Medulla oblongata (tissue), 1 donor: ENCODE measurements at regions not wholly inside any gene's neighbourhood (a gene's known extent, or its start where the extent isn't known, plus 50 kb on each side); places are given as distances from the start of the nearest gene placed in this dataset.
"Not testable (repeated sequence)": the region's sequence is repeated elsewhere in the genome, so short reads cannot be mapped to it uniquely, and the experiment has no call there.

ENCODE experiments used
- DNase-seq: peaks from one replicate; pipeline ENCODE4 v3.0.0-alpha.2; 2015; ENCODE audit errors: extremely low spot score

DNA sequence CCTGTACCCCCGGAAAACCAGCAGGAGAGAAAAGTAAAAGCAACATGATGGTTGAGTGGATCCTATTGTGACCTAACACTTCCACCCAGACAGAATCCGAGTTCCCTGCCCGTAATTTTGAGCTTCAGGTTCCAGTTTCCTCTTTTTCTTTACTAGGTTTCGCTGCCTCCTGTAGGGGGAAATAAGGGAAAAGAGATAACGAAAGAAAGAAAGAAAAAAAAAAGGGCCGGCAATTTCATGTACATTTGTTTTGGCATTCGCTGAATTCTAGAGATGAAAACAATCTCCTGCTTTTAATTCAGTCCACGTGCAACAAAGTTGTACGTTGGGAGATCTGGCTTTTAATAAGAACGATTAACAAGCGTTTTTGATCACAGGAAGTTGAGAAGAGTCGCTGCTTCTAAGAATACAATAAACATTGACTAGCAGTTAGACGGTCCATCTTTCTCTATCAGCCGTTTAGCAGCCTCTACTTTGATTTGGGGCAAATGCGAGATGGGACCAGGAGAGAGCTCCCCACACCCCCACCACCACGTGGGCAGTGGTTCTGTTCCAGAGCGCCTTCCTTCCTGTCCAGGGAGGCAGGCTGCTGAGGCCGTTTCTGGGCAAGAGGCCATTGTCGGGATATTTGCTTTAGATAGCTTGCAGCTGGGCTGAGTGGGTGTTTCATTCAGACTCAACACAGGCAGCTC, 155.9 kb upstream of the RUNX1 start:
- peak; percentile 75 for DNase-seq

DNA sequence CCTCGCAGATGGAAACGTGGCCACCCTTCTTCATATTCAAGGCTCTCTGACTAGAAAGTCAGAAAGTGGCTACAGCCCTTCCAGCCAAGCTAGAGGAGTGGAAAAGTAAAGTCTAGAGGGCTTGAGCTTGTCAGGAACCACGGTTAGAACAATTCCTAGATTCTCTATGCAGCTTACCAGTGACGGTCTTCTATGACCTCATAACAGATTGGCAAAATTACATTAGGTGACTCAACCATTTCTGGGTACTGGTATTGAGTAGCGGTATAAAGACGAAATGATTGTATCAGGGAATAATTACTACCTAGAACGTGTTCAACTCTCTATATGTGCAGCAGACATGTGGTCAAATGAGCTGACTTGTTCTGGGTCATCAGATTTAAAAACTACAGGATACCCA, 155.0 kb upstream of the RUNX1 start:
- no peak for DNase-seq

DNA sequence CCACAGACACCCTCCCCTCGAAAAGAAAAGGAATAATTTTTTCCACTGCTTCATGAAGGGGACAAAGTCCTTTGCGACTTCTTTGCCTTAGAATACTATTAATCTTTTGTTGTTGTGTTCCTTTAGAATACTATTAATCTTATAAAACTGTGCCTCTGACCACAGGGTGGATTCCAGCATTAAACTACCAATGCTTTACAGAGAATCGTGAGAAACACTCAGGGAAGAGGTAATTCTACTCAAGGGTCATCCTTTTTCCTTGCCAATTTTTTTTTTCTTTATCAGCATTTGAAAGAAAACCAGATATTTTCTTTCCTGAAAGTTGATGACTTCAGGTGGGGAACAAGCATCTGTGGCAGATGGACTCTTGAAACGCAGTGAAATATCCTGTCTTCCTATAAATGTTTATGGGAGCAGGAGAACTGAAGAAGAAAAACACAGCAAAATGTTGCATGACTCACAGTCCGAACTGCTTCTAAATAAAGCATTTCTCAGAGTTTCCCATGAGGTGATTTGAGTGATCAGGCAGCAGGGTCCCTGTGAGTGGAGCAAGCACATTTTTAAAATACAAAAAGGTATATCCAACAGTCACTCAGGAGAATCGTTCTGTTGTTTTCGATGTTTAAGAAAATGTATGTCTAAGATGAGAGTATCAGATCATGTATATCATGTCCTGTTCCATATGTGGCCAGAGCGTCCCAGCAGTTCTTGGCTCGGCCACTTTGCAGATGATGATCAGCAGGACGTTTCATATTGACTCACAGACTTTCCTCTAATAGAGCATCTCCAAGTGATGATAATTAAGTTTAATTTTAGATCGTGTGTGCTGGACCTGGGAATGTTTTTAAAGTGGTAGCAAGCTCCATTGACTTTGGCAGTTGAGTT, 154.2 kb upstream of the RUNX1 start:
- DNase-seq, result no peak

DNA sequence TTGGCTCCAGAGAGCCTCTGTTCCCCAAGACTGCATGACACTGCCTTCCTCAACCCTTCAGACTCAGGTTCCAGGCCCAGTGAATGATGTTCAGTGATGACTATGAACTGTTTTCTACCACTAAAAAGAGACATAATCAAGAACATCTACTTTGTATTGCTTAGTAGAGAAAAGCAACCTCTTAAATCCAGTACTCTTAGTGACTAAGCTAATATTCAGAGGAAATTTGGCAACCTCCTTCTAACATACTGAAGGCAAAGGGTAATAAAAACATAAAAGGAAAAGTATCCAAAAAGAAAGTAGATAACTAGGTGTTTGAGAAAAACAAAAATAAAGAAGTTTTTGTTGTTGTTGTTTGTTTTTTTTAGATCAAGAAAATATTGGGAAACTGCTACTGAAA, 153.3 kb upstream of the RUNX1 start:
- DNase-seq, result no peak

DNA sequence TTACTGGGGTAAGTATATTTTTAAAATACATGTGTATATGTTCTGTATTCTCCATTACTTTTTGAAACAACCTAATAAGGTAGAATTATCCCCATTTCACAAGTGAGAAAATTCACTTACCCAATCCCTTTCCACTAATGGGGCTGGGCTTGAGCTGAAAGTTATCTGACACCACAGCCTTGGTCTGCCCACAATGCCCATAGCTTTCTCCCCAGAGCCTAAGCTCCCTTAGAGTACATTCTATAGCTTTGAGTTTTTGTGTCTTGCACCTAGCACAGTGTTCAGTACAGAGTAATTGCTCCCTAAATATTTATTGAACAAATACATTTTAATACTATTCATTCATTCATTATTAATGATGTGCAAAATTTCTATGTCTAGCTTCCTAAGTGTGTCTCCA, 152.7 kb upstream of the RUNX1 start:
- DNase-seq, result no peak

DNA sequence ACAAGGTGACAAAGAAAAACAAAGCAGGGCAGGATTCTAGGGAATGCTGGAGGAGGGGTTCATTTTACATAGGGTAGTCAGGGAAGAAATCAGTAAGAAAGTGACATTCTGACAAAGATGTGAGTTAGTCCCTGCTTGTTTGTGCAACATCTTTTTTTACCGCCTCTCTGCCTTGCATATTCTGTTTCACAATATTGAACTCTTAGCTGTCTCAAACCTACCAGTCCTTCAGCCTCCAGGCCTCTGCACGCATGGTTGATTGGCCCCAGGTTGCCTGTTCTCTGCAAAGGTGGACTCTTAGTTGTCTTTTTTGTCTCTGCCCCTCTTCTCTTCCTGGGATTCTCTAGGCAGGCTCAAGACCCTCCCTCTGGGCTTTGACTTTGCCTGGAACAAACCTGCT, 152.2 kb upstream of the RUNX1 start:
- DNase-seq, result no peak

DNA sequence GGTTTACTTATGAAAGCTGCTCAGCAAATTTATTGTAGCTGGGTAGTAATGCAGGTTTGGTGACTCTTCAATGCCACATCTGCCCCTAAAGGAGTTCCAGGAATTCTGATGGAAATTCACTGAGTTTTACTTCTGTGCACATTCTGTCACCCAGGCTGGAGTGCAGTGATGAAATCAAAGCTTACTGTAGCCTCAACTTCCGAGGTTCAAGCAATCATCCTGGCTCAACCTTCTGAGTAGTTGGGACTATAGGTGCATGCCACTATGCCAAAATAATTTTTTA, 150.6 kb upstream of the RUNX1 start:
- no peak for DNase-seq

DNA sequence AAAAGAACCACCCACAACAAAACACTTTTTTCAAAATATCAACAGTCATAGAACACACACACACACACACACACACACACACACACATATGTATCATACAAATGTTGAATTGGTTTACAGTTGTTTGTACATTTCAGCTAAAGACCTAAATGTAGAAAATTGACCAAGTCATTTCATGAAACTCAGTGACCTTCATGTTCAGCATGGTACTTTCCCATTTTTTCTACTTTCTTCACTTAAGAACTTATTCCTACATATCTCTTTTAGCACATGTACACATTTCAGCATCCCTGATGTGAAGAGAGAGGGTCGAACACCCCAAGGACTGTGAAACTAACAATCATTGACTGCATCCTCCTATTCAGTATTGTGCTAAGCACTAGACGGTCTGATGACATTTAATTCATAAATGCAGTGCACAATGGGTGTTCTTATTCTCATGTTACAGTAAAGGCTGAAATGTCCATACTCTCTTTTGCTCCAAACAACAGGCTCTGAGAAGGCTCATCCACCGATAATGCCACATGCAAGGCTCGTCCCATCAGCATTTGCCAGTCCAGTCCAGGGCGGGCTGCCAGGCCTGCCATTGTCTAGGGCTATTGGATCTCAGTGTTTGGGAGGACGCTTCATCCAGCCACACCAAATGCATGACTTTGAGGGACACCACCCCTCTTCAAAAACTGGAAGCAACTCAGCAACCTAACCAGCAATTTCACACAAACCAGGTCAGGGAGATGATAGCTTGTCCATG, 150.1 kb upstream of the RUNX1 start:
- no peak for DNase-seq

DNA sequence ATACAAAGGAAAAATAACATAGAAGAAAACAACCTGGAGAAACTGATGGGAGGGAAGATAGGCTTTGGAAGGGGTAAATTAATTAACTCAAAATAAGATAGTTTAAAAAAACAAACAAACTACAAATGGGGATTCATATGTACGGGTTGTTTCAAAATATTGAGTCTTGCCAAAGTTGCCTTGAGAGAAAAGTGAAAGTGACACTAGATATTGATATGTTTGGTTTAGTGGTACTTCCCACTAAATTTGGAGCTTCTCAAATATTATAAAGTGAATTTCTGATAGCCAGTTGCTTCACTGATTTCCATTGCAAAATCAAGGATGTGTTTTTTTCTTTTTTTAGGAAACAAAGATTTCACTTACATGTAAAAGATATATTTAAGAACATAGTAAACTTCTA, 149.5 kb upstream of the RUNX1 start:
- no peak for DNase-seq

DNA sequence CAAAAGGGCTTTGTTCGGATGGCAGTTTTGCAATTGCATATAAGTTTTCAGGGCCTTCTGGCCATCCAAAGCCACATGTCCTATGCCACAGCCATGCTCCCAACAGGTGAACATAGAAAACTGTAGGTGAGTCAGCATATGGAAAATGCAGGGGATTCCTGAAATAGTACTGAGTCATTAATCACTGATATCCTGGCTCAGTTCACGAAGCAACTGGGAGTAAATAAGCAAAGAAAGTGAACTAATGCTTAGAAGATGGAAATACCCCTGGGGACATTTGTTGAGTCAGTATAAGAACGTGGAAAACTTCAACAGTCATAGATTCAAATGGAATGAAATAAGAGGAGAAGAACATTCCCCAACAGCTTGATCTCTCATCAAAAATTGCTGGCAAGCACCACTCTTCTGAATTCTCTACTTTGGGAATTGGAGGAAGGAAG, 148.9 kb upstream of the RUNX1 start:
- DNase-seq, result no peak

DNA sequence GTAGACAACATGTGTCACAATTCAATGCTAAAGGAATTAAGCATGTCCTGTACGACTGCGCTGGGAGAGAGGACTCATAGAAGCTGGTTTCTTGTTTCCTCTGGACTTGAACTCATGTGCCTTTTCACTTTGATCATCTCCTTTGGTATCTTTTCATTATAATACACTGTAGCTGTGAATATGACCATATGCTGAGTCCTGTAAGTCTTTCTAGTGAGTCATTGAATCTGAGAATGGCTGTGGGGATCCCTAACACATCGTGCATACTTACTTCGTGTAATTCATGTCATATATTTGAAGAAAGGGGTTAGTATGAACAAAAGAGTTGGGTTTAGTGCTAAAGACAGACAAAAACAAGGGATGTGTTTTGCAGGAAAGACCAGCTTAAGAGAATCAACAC, 148.1 kb upstream of the RUNX1 start:
- no peak for DNase-seq

DNA sequence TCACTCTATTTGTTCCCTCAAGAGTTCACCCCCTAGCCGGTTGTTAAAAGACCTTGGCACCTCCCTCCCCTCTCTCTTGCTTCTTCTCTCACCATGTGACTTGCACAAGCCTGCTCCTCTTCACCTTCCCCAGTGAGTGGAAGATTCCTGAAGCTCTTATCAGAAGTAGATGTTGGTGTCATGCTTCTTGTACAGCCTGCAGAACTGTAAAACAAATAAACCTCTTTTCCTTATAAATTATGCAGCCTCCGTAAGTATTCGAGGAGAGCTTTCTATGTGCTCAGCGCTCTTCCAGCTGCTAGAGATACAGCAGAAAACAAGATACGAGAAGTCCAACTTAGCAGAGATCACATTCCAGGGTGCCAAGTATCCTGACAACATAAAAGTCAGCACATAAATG, 147.0 kb upstream of the RUNX1 start:
- no peak for DNase-seq

DNA sequence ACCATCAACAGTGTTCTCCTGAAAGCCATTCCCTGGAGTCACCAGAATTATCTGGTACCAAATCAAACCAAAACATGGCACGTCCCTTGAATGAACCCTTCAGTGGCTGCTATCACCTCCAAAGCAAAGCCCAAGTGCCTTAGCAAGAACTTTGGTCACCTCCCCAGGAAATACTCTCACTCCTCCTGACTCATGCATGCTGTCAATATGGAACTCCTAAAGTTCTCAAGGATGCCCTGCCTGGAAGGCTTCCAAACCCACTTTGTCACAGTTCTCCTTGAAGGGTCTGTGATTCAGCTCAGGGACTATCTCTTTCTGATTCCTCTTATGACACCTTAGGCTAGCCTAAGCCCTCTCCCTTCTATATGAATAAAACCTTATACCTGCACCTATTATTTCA, 146.1 kb upstream of the RUNX1 start:
- DNase-seq, result no peak

DNA sequence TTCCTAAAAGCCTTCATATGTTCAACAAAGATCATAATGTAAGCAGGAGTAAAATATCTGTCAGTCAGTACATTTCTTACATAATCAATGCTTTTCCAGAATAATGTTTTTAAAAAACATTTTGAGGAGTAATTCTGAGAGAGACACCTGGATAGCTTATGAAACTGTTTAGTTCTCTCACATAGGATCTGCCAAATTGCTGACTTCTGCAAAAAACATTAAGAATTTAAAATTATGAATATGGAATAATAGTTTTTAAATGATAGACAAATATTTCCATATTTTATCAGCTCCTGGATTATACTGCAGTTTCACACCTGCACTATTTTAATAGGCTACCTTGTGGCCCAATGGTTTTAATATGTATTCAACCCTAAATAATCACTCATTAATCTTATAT, 142.7 kb upstream of the RUNX1 start:
- DNase-seq, result no peak

DNA sequence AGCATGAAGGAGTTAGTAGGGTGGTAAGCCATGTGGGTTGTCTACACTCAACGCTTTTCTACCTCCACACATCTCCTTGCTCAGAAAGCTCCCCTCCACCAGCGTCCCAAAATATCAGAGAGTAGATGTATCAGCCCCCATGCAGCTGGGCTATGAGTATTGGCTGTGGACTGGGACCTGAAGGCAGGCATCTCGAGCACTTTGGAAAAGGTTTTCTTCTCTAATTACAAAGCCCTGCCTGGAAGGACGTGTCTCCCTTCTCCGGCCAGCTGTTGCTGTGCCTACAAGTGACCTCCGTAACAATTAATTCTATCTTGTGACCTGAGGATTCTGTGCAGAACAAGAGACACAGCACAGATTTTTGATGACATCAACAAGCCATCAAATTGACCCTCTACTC, 142.0 kb upstream of the RUNX1 start:
- no peak for DNase-seq

DNA sequence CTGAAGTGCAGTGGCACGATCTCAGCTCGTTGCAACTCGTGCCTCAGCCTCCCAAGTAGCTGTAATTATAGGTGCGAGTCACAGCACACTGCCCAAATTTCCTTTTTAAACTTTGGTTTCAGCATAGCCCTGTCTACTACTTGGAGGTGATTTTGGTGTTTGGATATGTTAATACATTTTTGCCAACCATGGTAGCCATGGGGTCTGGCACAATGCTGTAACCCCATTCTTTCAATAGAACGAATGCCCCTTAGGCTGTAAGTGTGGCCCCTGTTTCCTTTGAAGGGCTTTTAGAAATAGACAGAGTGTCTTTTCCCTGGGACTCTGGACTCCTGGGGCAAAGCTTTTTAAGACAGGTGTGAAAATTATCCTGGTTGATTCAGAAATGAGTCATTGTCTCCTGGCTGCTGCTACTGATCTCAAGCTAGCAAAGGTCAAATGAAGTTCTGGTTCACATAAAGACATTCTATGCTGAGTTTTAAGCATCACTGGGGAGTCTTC, 141.1 kb upstream of the RUNX1 start:
- DNase-seq, result no peak

DNA sequence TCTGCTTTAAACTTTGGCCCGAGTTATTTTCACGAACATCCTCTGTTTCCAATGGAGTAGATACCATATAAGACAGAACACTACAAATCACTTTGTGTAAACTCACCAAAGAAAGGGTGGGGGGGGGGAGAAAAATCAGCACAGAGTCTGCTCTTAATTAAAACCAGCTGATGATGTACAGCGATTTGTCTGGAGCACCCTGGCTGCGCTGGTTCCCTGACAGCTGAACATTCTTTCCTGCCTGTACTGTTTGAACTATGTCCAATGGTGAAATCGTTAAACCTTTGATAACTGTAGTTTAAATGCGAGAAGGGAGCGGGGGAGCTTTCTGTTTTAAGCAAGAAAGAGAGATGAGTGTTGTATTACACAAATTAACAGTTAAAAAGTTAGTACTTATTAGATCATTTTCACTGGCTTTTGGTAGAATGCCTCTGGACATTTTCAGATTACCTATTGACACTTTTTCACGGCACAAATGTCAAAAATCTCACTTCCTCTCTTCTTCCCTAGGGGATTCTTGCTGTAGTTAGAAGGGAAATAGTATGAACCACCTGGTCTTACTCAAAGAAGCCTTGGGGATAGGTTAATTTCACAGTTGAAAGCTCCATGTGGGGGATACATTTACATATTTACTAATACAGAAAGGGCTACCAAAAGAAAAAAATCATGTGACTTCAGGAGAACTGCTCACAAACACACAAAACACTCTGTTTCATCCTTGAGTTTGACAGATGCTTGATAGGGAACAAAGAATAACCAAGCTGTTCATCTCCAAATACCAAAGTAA, 140.2 kb upstream of the RUNX1 start:
- DNase-seq, result no peak

DNA sequence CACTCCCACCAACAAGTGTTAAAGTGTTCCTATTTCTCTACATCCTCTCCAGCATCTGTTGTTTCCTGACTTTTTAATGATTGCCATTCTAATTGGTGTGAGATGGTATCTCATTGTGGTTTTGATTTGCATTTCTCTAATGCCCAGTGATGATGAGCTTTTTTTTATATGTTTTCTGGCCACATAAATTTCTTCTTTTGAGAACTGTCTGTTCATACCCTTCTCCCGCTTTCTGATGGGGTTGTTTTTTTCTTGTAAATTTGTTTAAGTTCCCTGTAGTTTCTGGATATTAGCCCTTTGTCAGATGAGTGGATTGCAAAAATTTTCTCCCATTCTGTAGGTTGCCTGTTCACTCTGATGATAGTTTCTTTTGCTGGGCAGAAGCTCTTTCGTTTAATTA, 134.3 kb upstream of the RUNX1 start:
- DNase-seq, result not testable (repeated sequence)

DNA sequence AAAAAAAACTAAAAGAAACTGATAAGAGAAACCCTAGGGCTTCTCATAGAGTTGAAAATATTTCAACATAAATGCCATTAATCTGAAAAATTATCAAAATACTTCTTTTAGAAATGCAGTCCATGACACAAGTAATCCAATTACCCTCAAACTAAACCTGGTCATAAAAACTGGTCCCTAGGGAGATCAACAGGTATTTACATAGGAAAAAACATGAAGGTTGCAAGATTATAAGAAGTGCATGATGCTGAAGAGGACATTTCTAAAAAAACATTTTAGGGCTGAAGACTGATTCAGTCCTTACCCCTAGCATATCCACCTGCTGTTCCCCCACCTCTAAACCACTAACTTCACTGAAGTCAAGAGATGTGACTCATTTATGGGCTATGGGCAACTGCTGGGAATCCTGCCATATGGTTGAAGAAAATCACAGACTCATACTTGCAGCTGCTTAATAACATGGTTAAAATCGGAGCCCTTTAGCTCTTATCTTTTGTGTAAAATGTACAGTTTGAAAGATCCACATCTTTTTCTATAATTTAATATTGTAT, 131.0 kb upstream of the RUNX1 start:
- DNase-seq, result no peak

DNA sequence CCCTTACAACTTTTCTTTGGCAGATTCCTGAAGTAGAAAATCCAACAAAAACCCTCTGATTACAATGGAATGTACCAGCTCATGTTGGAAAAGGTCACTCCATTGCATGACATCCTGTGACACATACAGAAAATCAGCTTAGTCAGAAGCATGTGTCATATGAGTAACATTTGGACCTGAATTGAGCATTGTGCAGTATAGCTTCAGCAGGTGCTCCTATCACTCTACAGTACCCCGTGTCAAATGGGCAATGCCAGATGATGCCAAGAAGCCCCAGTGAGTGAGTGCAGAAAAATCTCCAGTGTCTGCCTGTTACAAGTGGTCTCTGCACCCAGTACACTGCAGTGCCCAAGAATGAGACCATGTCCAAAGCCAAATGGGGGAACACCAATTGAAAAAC, 129.7 kb upstream of the RUNX1 start:
- no peak for DNase-seq

DNA sequence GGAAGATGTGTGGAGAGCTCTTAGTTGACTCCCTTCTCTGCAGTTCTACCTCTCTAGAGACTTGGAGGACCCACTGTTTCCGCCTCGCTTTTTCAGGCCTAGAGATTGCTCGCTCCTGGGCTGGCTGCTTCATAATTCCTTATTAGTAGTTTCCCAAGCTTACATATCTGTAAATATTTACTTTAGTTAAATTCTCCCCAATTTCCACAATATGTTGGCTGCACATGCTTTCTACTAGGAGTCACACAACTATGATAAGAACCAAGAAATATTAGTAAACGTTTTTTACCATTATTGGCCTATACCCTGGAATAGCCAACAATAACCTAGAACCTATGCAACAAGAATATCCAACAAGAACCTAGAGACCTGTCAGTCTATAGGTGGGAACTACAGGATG, 129.0 kb upstream of the RUNX1 start:
- DNase-seq, result no peak

DNA sequence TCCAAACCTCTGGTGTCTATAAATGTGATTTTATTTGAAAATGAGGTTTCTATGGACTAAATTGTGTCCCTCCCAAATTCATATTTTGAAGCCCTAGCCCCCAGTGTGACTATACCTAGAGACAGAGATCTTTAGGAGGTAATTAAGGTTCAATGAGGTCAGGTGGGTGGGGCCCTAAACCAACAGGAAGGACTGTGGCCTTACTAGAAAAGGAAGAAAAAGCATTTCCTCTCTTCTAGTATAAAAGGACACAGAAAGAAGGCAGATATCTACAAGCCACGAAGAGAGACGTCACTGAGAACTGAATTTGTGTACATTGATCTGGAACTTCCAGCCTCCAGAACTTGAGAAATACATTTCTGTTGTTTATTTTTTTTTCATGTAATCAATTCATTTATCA, 123.1 kb upstream of the RUNX1 start:
- DNase-seq, result no peak
